Right atrium auricular region (tissue), 2 donors: ENCODE measurements at regions not wholly inside any gene's neighbourhood (a gene's known extent, or its start where the extent isn't known, plus 50 kb on each side); places are given as distances from the start of the nearest gene placed in this dataset.

Source experiments
- DNase-seq: peaks from one replicate; pipeline ENCODE4 v3.0.0-alpha.2; 2019; ENCODE audit warnings: low spot score
- H3K27ac ChIP-seq, 2 donors: fragments of 200-600 bp; sonication (generic); 1 replicate in 1 of 2; 2 replicates in 1 of 2; pipeline ENCODE4 v1.5.1; 2016 to 2019
- H3K27me3 ChIP-seq, 2 donors: fragments of 200-600 bp; sonication (generic); one replicate each; pipeline versions ENCODE4 v1.5.1 to v1.6.0; 2017 to 2019
- H3K36me3 ChIP-seq: fragments of 200-600 bp; sonication (generic); one replicate; pipeline ENCODE4 v1.5.1; 2016
- H3K4me1 ChIP-seq, 2 donors: fragments of 200-600 bp; sonication (generic); one replicate each; pipeline versions ENCODE4 v1.5.1 to v1.6.0; 2017 to 2019
- H3K4me3 ChIP-seq, 2 donors: fragments of 200-600 bp; sonication (generic); 1 replicate in 1 of 2; 2 replicates in 1 of 2; pipeline ENCODE4 v1.5.1; 2017 to 2019; ENCODE audit warnings: mild to moderate bottlenecking in 1 of 2, moderate library complexity in 1 of 2
- H3K9me3 ChIP-seq, 2 donors: fragments of 200-600 bp; sonication (generic); one replicate each; pipeline ENCODE4 v1.5.1; 2019
- CTCF ChIP-seq, 2 donors: fragments of 200-600 bp; sonication (generic); IDR thresholded peaks; one replicate each; pipeline ENCODE4 v1.5.1; 2019; ENCODE audit warnings: antibody characterized with exemption in 2 of 2

- TF ChIP-seq CTCF (IDR thresholded peaks at IDR 0.05): no peak
These were observed 181.1 kb upstream of the HMGA2 start for GRCh38 chr12:65643171-65643570.

DNA sequence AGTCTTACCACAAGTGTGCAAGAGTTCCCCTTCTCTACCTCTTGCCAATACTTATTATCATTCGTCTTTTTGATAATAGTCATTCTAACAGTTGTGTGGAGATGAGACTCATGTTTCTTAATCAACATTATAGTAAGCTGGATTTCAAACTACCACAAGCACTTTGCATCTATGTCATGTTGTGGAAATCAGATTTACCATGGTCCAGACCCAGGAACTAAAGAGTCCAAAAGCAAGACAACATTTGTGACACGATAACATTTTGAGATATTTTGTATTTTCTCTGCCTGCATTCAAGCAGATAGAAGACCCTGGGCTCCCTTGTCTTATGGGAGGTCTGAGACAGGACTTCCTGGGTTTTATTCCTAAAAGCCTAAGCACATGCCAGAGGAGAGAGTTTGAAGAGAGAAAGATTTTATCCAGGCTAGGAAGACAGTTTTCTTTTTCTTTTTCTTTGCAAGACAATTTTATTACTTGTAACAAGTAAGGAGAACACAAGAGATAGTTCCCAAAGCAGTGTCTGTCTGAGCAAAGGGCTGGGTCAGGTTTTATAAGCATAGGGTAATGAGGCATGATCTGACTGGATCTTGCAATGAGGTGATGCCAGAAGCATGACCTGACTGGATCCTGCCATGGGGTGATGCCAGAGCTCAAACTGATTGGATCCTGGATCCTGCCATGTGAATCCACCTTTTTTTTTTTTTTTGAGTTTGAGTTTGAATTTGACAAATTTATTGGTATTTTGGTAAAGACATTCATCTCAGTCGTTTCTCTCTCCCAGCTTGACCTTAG lies 180.5 kb upstream of the HMGA2 start:
- TF ChIP-seq CTCF (IDR thresholded peaks at IDR 0.05): no peak
- no peaks in the 10 kb centered on the region for H3K4me1 ChIP-seq
- no peak for DNase-seq
- H3K9me3 ChIP-seq: no peaks in the 10 kb centered on the region
- H3K36me3 ChIP-seq: no peaks in the 10 kb centered on the region
- no peak overlapping the region for H3K27ac ChIP-seq
- H3K27me3 ChIP-seq: no peaks in the 10 kb centered on the region
- no peak overlapping the region for H3K4me3 ChIP-seq

More at GRCh38 chr12:65643171-65643570, 181.1 kb upstream of the HMGA2 start:
- no peak for DNase-seq
- H3K4me1 ChIP-seq: no peaks in the 10 kb centered on the region
- H3K4me3 ChIP-seq: no peak overlapping the region
- H3K9me3 ChIP-seq: no peaks in the 10 kb centered on the region
- no peak overlapping the region for H3K27ac ChIP-seq
- no peaks in the 10 kb centered on the region for H3K27me3 ChIP-seq
- no peaks in the 10 kb centered on the region for H3K36me3 ChIP-seq

DNA sequence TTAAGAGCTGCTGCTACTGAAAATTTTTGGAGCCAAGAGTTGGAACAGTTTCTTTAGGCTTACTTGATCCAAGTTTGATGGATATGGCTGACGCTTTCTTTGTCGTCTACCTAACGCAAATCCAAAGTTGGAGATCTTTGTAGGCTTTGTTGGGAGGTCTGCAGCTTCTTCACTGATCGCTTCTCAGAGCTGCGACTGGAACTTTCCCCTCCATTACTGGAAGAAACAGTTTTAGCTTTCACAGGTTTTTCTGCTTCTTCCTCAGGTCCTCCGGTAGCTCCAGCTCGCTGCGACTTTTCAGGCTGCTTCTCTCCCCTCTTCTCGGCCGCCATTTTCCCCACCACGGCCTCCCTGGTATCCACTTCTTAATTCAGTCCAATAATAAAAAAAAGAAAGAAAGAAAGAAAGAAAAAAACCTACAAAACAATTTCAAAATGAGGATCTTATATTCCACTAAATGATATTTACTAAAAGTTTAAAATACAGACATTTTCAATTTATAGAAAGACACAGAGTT lies 178.1 kb upstream of the HMGA2 start:
- Histone ChIP-seq H3K4me3 (no peak overlapping the region), H3K36me3 (no peaks in the 10 kb centered on the region), H3K27ac (no peak overlapping the region), H3K4me1 (no peaks in the 10 kb centered on the region), H3K9me3 (no peaks in the 10 kb centered on the region), H3K27me3 (no peaks in the 10 kb centered on the region)
- no peak for TF ChIP-seq CTCF (IDR thresholded peaks at IDR 0.05)
- DNase-seq: no peak

GRCh38 chr12:65647074-65647473 lies 177.2 kb upstream of the HMGA2 start:
- H3K4me1 ChIP-seq: no peaks in the 10 kb centered on the region
- no peak for TF ChIP-seq CTCF (IDR thresholded peaks at IDR 0.05)
- H3K27me3 ChIP-seq: no peaks in the 10 kb centered on the region
- no peak overlapping the region for H3K4me3 ChIP-seq
- H3K27ac ChIP-seq: no peak overlapping the region
- no peaks in the 10 kb centered on the region for H3K9me3 ChIP-seq
- H3K36me3 ChIP-seq: no peaks in the 10 kb centered on the region
- DNase-seq: no peak

DNA sequence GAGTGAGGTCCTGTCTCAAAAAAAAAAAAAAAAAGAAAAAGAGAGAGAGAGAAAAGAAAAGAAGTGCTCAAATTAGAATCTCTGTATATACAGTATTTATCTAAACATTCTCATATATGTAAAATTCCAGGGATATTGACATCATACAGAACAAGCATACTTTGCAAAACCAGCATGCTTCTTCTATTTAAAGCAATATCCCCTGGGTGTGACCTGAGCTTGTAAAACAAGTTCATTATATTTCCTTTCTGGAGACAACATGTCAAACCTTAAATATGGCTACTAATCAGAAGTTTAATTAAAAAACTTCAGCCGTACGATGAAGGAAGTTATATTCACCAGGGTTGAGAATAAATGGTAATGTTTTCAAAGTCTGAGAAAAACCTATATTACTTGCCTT lies 175.8 kb upstream of the HMGA2 start:
- no peak for DNase-seq
- no peak overlapping the region for H3K4me3 ChIP-seq
- no peaks in the 10 kb centered on the region for H3K36me3 ChIP-seq
- no peaks in the 10 kb centered on the region for H3K9me3 ChIP-seq
- H3K27ac ChIP-seq: peak overlapping the region in 1 of 2 donors; percentile 28
- H3K4me1 ChIP-seq: no peaks in the 10 kb centered on the region
- H3K27me3 ChIP-seq: no peaks in the 10 kb centered on the region
- TF ChIP-seq CTCF (IDR thresholded peaks at IDR 0.05): no peak
